T-cell (primary cell): ENCODE measurements at regions not wholly inside any gene's neighbourhood (a gene's known extent, or its start where the extent isn't known, plus 50 kb on each side); places are given as distances from the start of the nearest gene placed in this dataset.

Experiments
- ATAC-seq, 4 experiments: fragments of 200-7000 bp in 3 of 4; fragments of 150-1000 bp in 1 of 4; cut with Tn5 transposase; replicated peaks in 1 of 4; 1 replicate in 3 of 4; 2 replicates in 1 of 4; pipeline ENCODE4 v1.10.0; 2021; ENCODE audit warnings: moderate library complexity in 3 of 4, mild to moderate bottlenecking in 2 of 4, moderate number of reproducible peaks in 1 of 4
- CTCF ChIA-PET, 2 donors: fragments of 300-600 bp; sonication (Branson Sonifier 250); formaldehyde crosslinking; loops; one replicate each; lab custom pipeline; 2022; ENCODE audit warnings: antibody characterized with exemption in 2 of 2; lab: Charles Lee
- POLR2A ChIA-PET, 2 donors: fragments of 300-600 bp; sonication (Branson Sonifier 250); formaldehyde crosslinking; loops; one replicate each; lab custom pipeline; 2022; ENCODE audit warnings: antibody characterized with exemption in 2 of 2; lab: Charles Lee
- DNase-seq, 35 experiments: peaks; one replicate each; pipeline versions ENCODE4 v3.0.0 to v3.0.0-alpha.2; 2013 to 2023
- H3K27ac ChIP-seq: one replicate; pipeline ENCODE4 v1.5.1; 2013; ENCODE audit warnings: low read length
- H3K27me3 ChIP-seq, 2 experiments: replicated peaks in 1 of 2; 1 replicate in 1 of 2; 2 replicates in 1 of 2; pipeline versions ENCODE4 v1.6.1 to v1.7.0; 2013; ENCODE audit warnings: low read length in 1 of 2, mixed read lengths in 1 of 2; ENCODE audit not compliant: control insufficient read depth in 2 of 2, insufficient read depth in 2 of 2; ENCODE audit errors: extremely low read depth in 1 of 2
- H3K36me3 ChIP-seq, 2 donors: 1 replicate in 1 of 2; 2 replicates in 1 of 2; pipeline versions ENCODE4 v1.6.1 to v1.7.0; 2013; ENCODE audit warnings: low read length in 1 of 2; ENCODE audit not compliant: control insufficient read depth in 2 of 2, insufficient read depth in 1 of 2; ENCODE audit errors: extremely low read depth in 1 of 2
- H3K4me1 ChIP-seq, 2 experiments: 1 replicate in 1 of 2; 2 replicates in 1 of 2; pipeline versions ENCODE4 v1.6.1 to v1.7.0; 2013; ENCODE audit warnings: low read length in 2 of 2, mixed read lengths in 1 of 2; ENCODE audit not compliant: insufficient read depth in 2 of 2, control insufficient read depth in 1 of 2; ENCODE audit errors: extremely low read depth in 1 of 2
- H3K4me3 ChIP-seq, 2 donors: 1 replicate in 1 of 2; 2 replicates in 1 of 2; pipeline versions ENCODE4 v1.5.1 to v1.7.0; 2013; ENCODE audit warnings: mild to moderate bottlenecking in 2 of 2, low read length in 1 of 2, moderate library complexity in 1 of 2; ENCODE audit not compliant: control insufficient read depth in 1 of 2; ENCODE audit errors: extremely low read depth in 1 of 2
- H3K9me3 ChIP-seq: 2 replicates; pipeline ENCODE4 v1.7.0; 2013
- H3K27ac Mint-ChIP-seq, 2 donors: one replicate each; pipeline ENCODE4 v1.8.0; 2020 to 2021; ENCODE audit warnings: mild to moderate bottlenecking in 2 of 2, mixed read lengths in 2 of 2
- H3K27me3 Mint-ChIP-seq, 2 donors: one replicate each; pipeline ENCODE4 v1.8.0; 2021 to 2022; ENCODE audit warnings: mixed read lengths in 2 of 2
- H3K36me3 Mint-ChIP-seq: one replicate; pipeline ENCODE4 v1.8.0; 2021; ENCODE audit warnings: mixed read lengths
- H3K4me1 Mint-ChIP-seq, 3 donors: one replicate each; pipeline ENCODE4 v1.8.0; 2020 to 2022; ENCODE audit warnings: mixed read lengths in 3 of 3, mild to moderate bottlenecking in 1 of 3
- H3K4me3 Mint-ChIP-seq, 3 donors: one replicate each; pipeline ENCODE4 v1.8.0; 2020 to 2022; ENCODE audit warnings: mild to moderate bottlenecking in 3 of 3, mixed read lengths in 3 of 3, moderate library complexity in 3 of 3
- H3K9me3 Mint-ChIP-seq, 3 donors: one replicate each; pipeline ENCODE4 v1.8.0; 2020 to 2022; ENCODE audit warnings: mixed read lengths in 3 of 3
- WGBS: methylation state at CpG from one replicate; pipeline ENCODE4 v1.1.5; 2013; ENCODE audit warnings: missing lambda C conversion rate; ENCODE audit not compliant: insufficient coverage; 5-methylcytosine and 5-hydroxymethylcytosine counted together

DNA sequence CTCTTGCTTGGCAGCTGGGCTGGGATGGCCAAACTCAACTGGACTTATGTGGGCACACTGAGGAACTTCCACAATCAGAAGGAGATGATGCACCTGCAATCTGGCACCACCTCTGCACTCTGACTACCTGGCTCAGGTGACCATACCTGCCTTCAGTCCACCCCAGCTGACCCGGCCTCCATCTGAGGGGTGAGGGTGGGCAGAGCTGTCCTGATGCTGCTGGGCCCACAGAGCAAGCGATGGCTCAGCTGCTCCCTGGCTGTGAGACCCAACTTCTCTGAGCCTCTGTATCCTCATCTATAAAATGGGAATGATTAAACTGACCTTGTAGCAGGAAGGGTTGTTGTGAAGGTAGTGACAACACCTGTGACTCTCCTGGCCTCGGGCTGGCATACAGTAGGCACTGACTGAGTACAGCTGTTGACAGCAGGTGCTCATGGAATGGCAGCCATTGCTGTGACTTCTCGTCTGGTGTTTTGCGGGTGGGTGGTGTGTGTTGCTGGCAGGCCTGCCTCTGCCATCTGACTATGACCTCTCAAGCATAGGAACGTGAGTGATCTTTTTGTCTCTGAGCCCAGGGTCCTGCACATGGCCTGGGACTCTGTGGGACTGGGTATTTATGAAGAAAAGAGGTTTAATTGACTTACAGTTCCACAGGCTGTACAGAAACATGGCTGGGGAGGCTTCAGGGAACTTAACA lies 438.5 kb downstream of the PTPRU start:
- peaks cover 4 to 5% of the 10 kb centered on the region in 2 donors for H3K27me3 Mint-ChIP-seq
- H3K36me3 ChIP-seq = no peaks in the 10 kb centered on the region
- H3K36me3 Mint-ChIP-seq = no peaks in the 10 kb centered on the region
- H3K4me3 Mint-ChIP-seq = no peak overlapping the region
- peaks cover 0 to 20% of the 10 kb centered on the region in 2 experiments for H3K27me3 ChIP-seq
- H3K4me1 ChIP-seq = no peaks in the 10 kb centered on the region
- H3K4me3 ChIP-seq = no peak overlapping the region
- H3K9me3 ChIP-seq = no peaks in the 10 kb centered on the region
- POLR2A ChIA-PET = no interaction called here
- CTCF ChIA-PET = no interaction called here
- WGBS = 65% methylated on average over 4 of the region's 6 CpGs
- no peaks in the 10 kb centered on the region for H3K4me1 Mint-ChIP-seq
- DNase-seq = peak in 1 of 35 experiments; percentile 4
- H3K9me3 Mint-ChIP-seq = no peaks in the 10 kb centered on the region
- H3K27ac ChIP-seq = no peak overlapping the region
- no peak overlapping the region for H3K27ac Mint-ChIP-seq
- ATAC-seq = no peak

DNA sequence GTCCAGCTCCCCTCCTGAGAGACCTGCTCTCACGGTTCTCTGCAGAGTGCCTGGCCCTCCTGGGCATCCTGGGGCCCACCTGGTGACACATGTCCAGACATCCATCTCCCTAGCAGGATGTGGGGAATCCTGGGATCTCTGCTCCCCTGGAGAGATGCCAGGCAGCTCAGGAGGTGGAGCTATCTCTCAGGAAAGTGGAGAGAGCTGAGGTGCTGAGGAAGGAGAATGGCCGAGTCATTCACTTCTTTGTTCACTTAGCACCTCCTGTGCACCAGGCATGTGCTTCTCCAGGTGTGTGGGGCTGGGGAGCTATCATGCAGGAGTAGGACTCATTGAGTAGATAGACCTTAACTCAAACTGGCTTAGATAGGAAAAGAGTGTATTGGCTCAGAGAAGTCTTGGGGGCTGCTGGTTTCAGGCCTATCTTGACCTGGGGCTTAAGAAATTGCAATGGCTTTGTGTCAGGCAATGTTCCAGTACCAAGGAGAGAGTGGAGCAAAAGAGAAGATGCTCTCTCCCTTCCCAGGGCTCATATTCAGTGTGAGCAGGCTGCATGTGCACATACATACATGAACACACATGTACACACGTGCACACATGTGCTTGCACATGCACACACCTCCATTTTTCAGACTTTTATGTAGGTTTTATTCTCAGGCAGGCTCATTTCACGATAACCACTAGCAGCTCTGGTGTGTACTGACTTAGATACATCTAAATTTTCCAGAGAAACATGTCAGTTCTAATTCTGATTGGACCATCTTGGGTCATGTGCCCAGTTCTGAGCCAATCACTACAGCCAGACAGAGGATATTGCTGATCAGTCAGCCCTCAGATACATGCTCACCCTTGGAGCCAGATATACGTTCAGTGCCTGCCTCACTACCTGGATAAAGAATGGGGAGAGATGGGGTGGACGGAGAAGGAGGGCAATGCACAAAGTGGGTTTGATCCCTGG lies 437.6 kb downstream of the PTPRU start:
- ChIA-PET CTCF (no interaction called here), POLR2A (no interaction called here)
- no peak overlapping the region for H3K27ac ChIP-seq
- Mint-ChIP-seq H3K4me3 (no peak overlapping the region), H3K27me3 (peaks cover 5% of the 10 kb centered on the region in 2 donors), H3K36me3 (no peaks in the 10 kb centered on the region), H3K27ac (no peak overlapping the region), H3K9me3 (no peaks in the 10 kb centered on the region), H3K4me1 (no peaks in the 10 kb centered on the region)
- no peak for ATAC-seq
- H3K36me3 ChIP-seq = no peaks in the 10 kb centered on the region
- DNase-seq = no peak
- 40% methylated on average over 3 of the region's 6 CpGs for WGBS
- H3K4me3 ChIP-seq = no peak overlapping the region
- H3K27me3 ChIP-seq = peaks cover 0 to 25% of the 10 kb centered on the region in 2 experiments
- H3K9me3 ChIP-seq = no peaks in the 10 kb centered on the region
- no peaks in the 10 kb centered on the region for H3K4me1 ChIP-seq

DNA sequence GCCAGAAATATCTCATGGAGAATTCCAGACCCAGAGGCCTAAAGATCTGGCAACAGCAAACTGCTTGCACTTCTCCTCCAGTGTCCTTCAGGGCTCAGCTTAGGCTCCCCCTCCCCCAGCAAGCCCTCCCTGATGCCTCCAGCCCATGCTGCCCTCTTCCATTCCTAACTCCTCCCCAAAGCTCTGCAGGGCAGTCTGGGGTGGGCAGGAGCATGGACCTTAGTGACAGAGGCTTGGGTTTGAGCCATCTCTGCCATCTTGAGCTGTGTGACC lies 436.8 kb downstream of the PTPRU start:
- ChIA-PET CTCF (no interaction called here), POLR2A (no interaction called here)
- no peaks in the 10 kb centered on the region for H3K4me1 Mint-ChIP-seq
- Histone ChIP-seq H3K27me3 (peaks cover 0 to 25% of the 10 kb centered on the region in 2 experiments), H3K9me3 (no peaks in the 10 kb centered on the region), H3K4me3 (no peak overlapping the region), H3K27ac (no peak overlapping the region), H3K36me3 (no peaks in the 10 kb centered on the region), H3K4me1 (no peaks in the 10 kb centered on the region)
- H3K4me3 Mint-ChIP-seq = no peak overlapping the region
- peaks cover 5% of the 10 kb centered on the region in 2 donors for H3K27me3 Mint-ChIP-seq
- H3K9me3 Mint-ChIP-seq = no peaks in the 10 kb centered on the region
- no peak for ATAC-seq
- no peaks in the 10 kb centered on the region for H3K36me3 Mint-ChIP-seq
- H3K27ac Mint-ChIP-seq = no peak overlapping the region
- DNase-seq = no peak

DNA sequence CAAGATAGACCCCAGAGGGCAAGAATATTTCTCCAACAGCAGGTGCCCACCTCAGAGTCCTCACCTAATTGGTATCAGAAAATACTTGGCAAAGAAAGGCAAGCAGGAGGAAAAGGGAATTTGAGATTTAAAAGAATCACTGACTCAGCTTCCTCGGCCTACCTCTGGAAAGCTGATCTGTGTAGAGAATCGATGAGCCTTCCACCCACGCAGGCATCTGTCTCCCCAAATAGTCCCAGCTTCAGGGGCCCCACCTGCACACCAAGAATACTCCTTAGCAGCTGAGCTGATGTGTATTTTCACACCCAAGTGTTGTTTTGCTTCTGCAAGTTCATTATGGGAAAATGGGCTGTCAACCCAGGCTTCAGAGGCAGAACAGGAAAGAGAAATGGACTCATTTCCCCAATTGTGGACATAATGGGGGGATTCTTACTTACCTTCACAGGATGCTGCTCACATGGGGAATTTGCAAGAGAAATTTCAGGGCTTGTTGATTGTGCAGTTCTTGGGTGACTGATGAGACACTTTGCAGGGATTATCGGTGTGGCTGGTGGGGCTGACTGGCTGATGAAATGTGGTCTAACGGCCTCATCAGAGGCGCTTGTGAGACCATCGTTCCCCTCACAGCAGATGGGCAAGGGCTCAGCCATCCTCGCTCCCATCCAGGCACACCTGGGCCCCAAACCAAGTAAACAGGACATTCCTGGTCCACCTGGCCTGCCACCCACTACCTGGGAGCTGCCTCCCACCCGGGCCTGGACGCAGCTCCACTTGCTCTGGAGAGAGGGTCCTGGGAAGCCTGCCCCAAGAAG lies 436.3 kb downstream of the PTPRU start:
- H3K36me3 ChIP-seq = no peaks in the 10 kb centered on the region
- WGBS = 71% methylated on average over 8 of the region's 10 CpGs
- DNase-seq (no peak), ATAC-seq (no peak)
- H3K4me1 Mint-ChIP-seq = no peaks in the 10 kb centered on the region
- H3K27ac ChIP-seq = no peak overlapping the region
- H3K4me3 Mint-ChIP-seq = no peak overlapping the region
- H3K36me3 Mint-ChIP-seq = no peaks in the 10 kb centered on the region
- no peaks in the 10 kb centered on the region for H3K9me3 Mint-ChIP-seq
- POLR2A ChIA-PET = no interaction called here
- CTCF ChIA-PET = no interaction called here
- no peak overlapping the region for H3K4me3 ChIP-seq
- H3K27me3 Mint-ChIP-seq = peaks cover 5 to 6% of the 10 kb centered on the region in 2 donors
- H3K27me3 ChIP-seq = peaks cover 0 to 25% of the 10 kb centered on the region in 2 experiments
- H3K9me3 ChIP-seq = no peaks in the 10 kb centered on the region
- H3K27ac Mint-ChIP-seq = no peak overlapping the region
- no peaks in the 10 kb centered on the region for H3K4me1 ChIP-seq

DNA sequence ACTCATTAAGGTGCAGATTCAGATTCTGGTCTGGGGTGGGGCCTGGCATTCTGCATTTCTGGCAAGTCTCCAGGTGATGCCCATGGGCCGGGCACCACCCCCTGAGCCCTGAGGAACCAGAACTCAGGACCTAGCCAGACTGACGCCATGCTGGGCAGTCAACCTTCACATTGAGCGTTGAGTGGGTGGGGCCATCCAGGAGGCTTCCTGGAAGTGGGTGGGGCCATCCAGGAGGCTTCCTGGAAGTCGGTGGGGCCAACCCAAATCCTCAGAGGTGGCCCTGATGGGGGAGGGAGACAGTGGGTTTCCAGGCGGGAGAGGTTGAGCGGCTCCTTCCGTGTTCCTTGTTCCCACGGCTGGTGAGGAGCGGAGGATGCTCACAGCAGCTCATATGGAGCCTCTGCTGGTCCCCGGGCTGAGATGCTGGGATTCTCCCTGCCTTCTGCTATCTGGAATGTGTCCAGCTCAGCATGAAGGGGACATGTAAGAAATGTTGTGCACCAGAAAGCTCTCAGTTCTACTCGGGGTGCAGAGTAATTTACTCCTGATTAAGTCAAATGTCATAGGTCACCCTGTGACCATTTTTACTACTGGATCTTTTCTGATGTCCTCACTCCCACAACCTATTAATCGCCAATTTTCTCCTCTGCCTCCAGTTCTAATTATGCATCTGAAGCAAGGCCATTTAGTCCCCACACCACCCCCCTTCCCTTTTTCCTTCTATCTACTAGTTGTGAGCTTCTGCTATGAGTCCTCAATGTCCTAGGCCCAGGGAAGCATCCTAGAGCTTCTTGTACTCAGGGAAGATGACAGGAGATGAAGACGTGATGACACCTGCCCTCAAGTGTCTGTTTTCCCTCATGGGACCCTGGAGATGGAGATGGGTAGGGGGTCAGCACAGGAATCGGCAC lies 435.4 kb downstream of the PTPRU start:
- CTCF ChIA-PET = no interaction called here
- 81% methylated on average over 10 of the region's 14 CpGs for WGBS
- peaks cover 0 to 22% of the 10 kb centered on the region in 2 experiments for H3K27me3 ChIP-seq
- no peak for DNase-seq
- ATAC-seq = no peak
- H3K4me3 ChIP-seq = no peak overlapping the region
- no peaks in the 10 kb centered on the region for H3K9me3 ChIP-seq
- Mint-ChIP-seq H3K36me3 (no peaks in the 10 kb centered on the region), H3K27me3 (peaks cover 5 to 9% of the 10 kb centered on the region in 2 donors), H3K4me3 (no peak overlapping the region), H3K4me1 (no peaks in the 10 kb centered on the region), H3K9me3 (no peaks in the 10 kb centered on the region), H3K27ac (no peak overlapping the region)
- H3K36me3 ChIP-seq = no peaks in the 10 kb centered on the region
- H3K4me1 ChIP-seq = no peaks in the 10 kb centered on the region
- POLR2A ChIA-PET = no interaction called here
- no peak overlapping the region for H3K27ac ChIP-seq

- Histone ChIP-seq H3K4me3 (no peak overlapping the region), H3K27me3 (peaks cover 2 to 22% of the 10 kb centered on the region in 2 experiments), H3K9me3 (no peaks in the 10 kb centered on the region), H3K4me1 (no peaks in the 10 kb centered on the region), H3K27ac (no peak overlapping the region), H3K36me3 (no peaks in the 10 kb centered on the region)
- no peaks in the 10 kb centered on the region for H3K9me3 Mint-ChIP-seq
- ChIA-PET POLR2A (no interaction called here), CTCF (no interaction called here)
- H3K4me3 Mint-ChIP-seq = no peak overlapping the region
- 75% methylated on average over 4 of the region's 7 CpGs for WGBS
- no peak overlapping the region for H3K27ac Mint-ChIP-seq
- no peak for DNase-seq
- no peaks in the 10 kb centered on the region for H3K4me1 Mint-ChIP-seq
- H3K36me3 Mint-ChIP-seq = no peaks in the 10 kb centered on the region
- H3K27me3 Mint-ChIP-seq = peaks cover 11 to 12% of the 10 kb centered on the region in 2 donors
- ATAC-seq = no peak
Observed at GRCh38 chr1:29670752-29671151, 434.4 kb downstream of the PTPRU start.
